GM19023 (cell line): ENCODE measurements at regions not wholly inside any gene's neighbourhood (a gene's known extent, or its start where the extent isn't known, plus 50 kb on each side); places are given as distances from the start of the nearest gene placed in this dataset.

Experiments used
- ATAC-seq: cut with Tn5 transposase; IDR thresholded peaks from one replicate; pipeline ENCODE4 v1.9.1; 2021; ENCODE audit warnings: mild to moderate bottlenecking, moderate library complexity; ENCODE audit not compliant: unreplicated experiment

GRCh38 chr12:59927032-59927431, 331.2 kb downstream of the SLC16A7 start:
- no peak for ATAC-seq

- no peak for ATAC-seq
Observed at GRCh38 chr12:59928416-59928815, 332.6 kb downstream of the SLC16A7 start.

GRCh38 chr12:59929110-59929509, 333.3 kb downstream of the SLC16A7 start:
- ATAC-seq = no peak

- no peak for ATAC-seq
Observed at GRCh38 chr12:59934486-59934885, 338.7 kb downstream of the SLC16A7 start.

- ATAC-seq = no peak
Observed at GRCh38 chr12:59936534-59936933, 340.7 kb downstream of the SLC16A7 start.

GRCh38 chr12:59937148-59937547, 341.3 kb downstream of the SLC16A7 start:
- no peak for ATAC-seq

GRCh38 chr12:59938190-59938962, 342.5 kb downstream of the SLC16A7 start:
- no peak for ATAC-seq

GRCh38 chr12:59940631-59941342, 345.0 kb downstream of the SLC16A7 start:
- no peak for ATAC-seq

- ATAC-seq = no peak
Observed at GRCh38 chr12:59941461-59941860, 345.6 kb downstream of the SLC16A7 start.

GRCh38 chr12:59944177-59944576, 348.3 kb downstream of the SLC16A7 start:
- ATAC-seq = no peak

GRCh38 chr12:59946635-59947034, 350.8 kb downstream of the SLC16A7 start:
- ATAC-seq = no peak

GRCh38 chr12:59963546-59963945, 367.7 kb downstream of the SLC16A7 start:
- ATAC-seq = no peak

GRCh38 chr12:59972905-59973304, 377.1 kb downstream of the SLC16A7 start:
- ATAC-seq = no peak

- no peak for ATAC-seq
Observed at GRCh38 chr12:59973515-59973914, 377.7 kb downstream of the SLC16A7 start.

- ATAC-seq = no peak
Observed at GRCh38 chr12:59977779-59978178, 381.9 kb downstream of the SLC16A7 start.

- no peak for ATAC-seq
Observed at GRCh38 chr12:59980476-59980875, 384.6 kb downstream of the SLC16A7 start.

- ATAC-seq = no peak
Observed at GRCh38 chr12:59999291-59999690, 403.5 kb downstream of the SLC16A7 start.

- no peak for ATAC-seq
Observed at GRCh38 chr12:60010486-60010885, 414.7 kb downstream of the SLC16A7 start.

GRCh38 chr12:60012659-60013058, 416.8 kb downstream of the SLC16A7 start:
- no peak for ATAC-seq

- ATAC-seq = no peak
Observed at GRCh38 chr12:60014436-60014835, 418.6 kb downstream of the SLC16A7 start.

GRCh38 chr12:60020068-60020467, 424.2 kb downstream of the SLC16A7 start:
- no peak for ATAC-seq

GRCh38 chr12:60021235-60021634, 425.4 kb downstream of the SLC16A7 start:
- ATAC-seq = no peak
